Erythroblast (primary cell): ENCODE measurements at regions not wholly inside any gene's neighbourhood (a gene's known extent, or its start where the extent isn't known, plus 50 kb on each side); places are given as distances from the start of the nearest gene placed in this dataset.

Source experiments
- DNase-seq, 2 experiments: peaks; one replicate each; lab custom pipeline; 2025; lab: John Stamatoyannopoulos, UW
- GATA1 ChIP-seq: IDR thresholded peaks from 2 replicates; pipeline ENCODE4 v1.6.1; 2011; ENCODE audit warnings: low read depth, mild to moderate bottlenecking, control low read depth, low read length, moderate library complexity
- POLR2A ChIP-seq: IDR thresholded peaks from 2 replicates; pipeline ENCODE4 v1.6.1; 2011; ENCODE audit warnings: mild to moderate bottlenecking, low read length

DNA sequence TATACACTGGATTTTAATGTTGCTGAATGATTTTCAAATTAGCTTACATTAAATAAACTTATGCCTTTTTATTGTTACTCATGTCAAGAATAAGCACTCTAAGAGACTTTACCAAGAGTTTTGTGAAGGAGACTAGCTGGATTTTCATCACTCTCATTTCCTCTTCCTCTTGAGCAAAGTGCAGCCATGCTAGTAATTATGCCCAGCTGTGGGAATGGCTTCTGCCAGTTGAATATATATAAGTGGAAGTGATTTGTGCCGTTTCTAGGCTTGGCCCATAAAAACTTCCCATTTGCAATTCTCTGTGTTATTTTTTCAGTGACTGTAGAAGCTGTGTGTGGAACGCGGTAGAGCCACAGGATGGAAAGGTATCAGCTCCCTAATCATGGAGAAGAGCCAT lies 255.8 kb downstream of the HDGFL1 start:
- TF ChIP-seq GATA1 (no peak), POLR2A (no peak)

DNA sequence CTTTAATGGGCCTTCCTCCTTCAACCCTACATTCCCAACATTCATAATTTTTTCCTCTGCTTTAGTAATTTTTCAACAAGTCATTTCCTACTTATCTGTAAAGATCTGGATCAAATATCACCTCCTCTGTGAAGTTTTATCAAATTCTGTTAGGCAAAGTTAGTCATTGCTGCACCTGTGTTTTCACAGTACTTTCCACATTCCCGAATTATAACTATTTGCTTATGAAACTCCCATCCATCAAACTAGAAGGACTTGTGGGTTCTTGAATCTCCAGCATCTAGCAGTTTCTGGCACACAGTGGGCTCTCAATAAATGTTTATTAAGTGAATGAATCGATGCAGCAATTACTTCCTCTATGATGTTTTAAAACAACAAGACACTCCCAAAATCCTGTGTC lies 257.6 kb downstream of the HDGFL1 start:
- DNase-seq = no peak
- TF ChIP-seq GATA1 = no peak
- TF ChIP-seq POLR2A = no peak

More for the DNA sequence above, 255.8 kb downstream of the HDGFL1 start:
- no peak for DNase-seq

DNA sequence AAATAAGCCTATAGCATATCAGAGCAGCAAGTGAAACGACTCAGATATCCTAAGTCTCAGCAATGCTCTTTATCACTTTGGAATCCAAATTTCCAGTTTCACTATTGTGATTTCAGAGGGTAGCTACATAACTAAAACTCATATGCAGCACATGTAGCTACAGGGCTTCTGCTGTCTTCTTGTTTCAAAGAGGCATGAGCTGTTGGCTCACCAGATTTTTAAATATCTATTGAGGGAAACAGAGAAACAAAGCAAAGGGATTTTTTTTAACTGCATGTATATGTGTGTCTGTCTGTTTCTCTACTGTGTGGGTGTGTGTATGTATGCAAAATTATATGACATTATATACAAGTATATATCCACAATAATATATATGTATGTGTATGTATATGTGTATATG lies 258.4 kb downstream of the HDGFL1 start:
- no peak for DNase-seq
- TF ChIP-seq GATA1 = no peak
- TF ChIP-seq POLR2A = no peak

DNA sequence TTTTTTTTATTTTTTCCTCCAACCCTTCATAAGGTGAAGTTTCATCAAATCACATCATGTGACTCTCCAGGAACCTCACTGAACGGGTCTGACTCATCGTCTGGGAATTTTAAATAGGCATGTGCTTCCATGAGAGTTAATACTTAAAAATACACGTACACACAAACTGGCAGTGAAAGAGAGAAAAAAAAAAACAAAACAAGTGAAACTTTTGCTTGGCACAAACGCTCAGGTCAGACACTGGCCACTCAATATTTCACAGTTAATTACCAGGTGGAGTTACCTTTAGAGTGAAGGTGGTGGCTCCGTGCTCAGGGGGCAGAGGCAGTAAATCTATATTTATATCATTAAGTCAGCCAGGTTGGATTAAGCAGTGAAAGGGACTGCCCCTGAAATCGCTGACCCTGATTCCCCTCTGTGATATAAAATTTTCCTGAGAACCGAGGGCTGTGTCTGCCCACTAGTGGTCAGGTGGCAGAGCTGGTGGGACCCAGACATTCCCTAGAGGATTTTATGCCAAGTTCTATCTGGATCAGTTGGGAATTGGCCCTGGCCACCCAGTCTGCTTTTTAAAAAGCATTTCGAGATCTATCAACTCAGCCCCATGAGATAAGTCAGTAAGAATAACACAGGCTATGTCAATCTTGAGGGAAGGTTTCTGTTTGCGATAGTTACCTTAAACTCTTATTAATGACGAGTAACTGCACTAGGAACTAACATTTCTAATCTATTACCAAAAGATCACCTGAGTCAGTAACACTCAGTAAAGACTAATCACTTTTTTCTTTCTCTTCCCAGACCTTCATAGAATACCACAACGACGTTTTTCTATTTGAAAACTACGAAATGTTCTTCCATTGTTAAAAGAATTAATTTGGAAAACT lies 259.1 kb downstream of the HDGFL1 start:
- no peak for DNase-seq
- TF ChIP-seq POLR2A (no peak), GATA1 (no peak)

DNA sequence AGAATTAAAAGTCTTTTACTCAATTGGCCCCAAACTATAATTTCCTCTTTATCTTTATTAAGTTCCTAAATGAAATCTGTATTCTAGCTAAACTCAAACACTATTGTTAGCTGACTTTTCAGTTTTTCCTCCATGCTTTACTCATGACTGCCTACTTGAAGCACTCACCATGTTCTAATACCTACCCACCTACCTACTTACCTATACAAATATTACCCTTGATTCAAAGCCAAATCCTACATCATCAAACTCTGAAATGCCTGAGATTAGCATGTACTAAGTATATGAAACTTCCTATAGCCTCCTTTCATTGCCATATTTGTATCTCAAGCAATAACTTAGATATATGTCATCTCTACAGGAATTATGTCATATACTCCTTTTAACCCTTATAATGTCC lies 259.7 kb downstream of the HDGFL1 start:
- no peak for DNase-seq
- TF ChIP-seq POLR2A = no peak
- no peak for TF ChIP-seq GATA1

DNA sequence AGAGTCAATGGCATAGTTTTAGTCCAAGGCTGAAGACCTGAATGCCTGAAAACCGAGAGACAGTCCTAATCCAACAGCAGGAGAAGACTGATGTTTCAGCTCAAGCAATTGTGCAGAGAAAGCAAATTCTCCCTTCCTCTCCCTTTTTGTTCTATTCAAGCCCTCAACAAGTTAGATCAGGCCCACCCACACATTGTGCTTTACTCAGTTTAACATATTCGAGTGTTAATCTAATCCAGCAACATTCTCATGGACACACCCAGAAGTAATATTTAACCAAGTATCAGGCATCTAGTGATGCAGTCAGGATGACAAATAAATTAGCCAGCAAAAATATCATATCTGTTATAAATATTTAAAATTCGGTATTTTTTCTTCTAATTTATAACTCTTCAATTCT lies 261.1 kb downstream of the HDGFL1 start:
- TF ChIP-seq POLR2A (no peak), GATA1 (no peak)
- DNase-seq = no peak

DNA sequence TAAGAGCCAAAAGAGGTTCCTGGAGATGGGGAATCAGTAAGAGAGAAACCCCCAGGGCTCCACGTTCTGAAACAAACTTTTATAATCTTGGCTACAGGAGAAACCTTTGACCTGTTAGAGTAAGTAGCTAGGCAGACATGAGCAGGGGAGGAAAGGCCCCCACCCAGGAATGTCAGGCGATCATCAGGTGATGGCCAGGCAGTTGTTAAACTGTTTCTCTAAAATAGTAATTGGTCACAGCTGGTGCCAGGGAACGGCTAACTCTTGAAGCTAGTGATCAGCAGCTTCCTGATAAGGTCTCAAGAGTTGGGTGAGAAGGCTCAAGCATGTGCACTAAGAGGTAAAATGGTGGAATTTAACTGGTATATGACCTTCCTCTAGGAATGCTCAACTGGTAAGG lies 263.8 kb downstream of the HDGFL1 start:
- TF ChIP-seq POLR2A (no peak), GATA1 (no peak)
- DNase-seq = no peak

DNA sequence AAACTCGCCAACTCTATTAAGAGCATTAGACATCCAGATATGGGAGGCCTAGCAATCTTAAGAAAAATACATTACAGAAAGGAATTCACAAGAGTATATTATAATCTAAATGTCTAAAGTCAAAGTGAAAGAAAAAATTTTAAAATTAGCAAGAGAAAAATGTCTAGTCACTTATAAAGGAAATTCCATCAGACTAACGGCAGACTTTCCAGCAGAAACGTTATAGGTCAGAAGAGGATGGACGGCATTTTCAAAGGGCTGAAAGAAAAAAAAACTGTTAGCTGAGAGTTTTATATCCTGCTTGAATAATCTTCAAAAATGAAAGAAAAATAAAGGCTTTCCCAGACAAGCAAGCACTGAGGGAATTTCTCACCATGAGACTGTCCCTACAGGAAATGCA lies 269.0 kb downstream of the HDGFL1 start:
- TF ChIP-seq POLR2A = no peak
- no peak for TF ChIP-seq GATA1
- no peak for DNase-seq

DNA sequence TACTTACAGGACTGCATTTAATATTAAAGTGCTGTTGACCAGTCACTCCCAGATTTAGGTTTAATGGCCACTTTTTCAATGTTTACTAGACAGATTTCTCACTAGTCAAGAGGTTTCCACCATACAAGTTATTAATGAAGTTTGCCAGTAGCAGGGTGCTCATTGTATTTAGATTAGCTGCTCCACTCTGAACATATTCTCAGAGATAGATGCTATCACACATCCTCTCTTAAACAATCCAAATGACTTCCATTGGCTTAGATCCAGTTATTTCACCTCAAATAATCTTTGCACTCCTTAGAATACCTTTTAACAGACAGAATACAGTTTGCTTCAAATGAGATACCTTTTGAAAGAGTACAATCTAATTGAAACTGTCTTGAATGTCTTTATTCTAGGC lies 276.1 kb downstream of the HDGFL1 start:
- TF ChIP-seq GATA1 (no peak), POLR2A (no peak)

DNA sequence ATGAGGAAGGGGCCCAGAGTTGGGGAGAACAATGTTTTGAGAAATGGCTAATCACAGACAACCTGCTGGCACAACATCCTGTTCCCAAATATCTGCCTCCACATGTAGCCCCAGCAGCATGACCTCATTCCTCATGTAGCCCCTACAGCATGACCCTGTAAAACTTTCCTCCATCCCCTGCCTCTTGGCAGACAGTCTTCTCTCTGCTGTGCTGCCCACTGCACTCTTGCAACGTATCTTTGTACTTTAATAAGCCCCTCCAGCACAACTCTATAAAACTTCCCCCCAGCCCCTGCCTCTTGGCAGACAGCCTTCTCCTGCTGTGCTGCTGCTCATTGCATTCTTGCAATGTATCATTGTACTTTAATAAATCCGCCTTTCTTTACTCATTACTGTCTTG lies 278.8 kb downstream of the HDGFL1 start:
- TF ChIP-seq GATA1 (no peak), POLR2A (no peak)
- DNase-seq = no peak

More for the DNA sequence above, 276.1 kb downstream of the HDGFL1 start:
- DNase-seq = no peak

DNA sequence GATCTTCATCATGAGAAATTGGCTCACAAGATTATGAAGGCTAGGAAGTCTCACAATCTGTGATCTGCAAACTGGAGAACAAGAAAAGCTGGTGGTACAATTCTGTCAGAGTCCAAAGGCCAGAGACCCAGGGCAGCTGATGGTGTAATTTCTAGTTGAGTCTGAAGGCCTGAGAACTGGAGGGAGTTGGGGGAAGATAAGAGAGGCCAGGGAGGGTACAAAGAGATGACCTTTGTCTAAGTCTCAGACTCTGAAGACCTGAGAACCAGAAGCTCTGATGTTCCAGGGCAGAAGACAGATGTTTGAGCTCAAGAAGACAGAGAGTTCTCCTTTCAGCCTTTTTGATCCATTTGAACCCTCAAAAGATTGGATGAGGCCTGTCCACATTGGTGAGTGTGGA lies 280.6 kb downstream of the HDGFL1 start:
- no peak for TF ChIP-seq POLR2A
- TF ChIP-seq GATA1 = no peak
- DNase-seq = no peak

DNA sequence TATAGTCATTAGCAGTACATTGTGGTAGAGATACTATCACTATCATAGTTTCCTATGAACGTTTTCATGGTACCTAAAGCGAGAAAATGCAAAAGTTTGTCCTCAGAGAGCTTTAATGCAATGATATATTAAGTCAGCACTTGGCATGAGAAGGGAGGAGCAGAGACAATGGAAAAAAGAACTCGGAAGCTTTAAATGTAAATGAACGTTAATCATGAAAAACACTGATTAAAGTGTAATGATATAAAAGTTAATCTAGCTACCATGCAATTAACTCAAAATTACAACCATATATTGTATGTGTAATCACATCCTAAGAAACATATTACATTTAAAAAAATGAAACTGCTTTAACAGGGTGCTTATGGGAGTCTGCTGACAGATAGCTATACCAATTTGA lies 282.7 kb downstream of the HDGFL1 start:
- no peak for DNase-seq
- TF ChIP-seq GATA1 (no peak), POLR2A (no peak)

DNA sequence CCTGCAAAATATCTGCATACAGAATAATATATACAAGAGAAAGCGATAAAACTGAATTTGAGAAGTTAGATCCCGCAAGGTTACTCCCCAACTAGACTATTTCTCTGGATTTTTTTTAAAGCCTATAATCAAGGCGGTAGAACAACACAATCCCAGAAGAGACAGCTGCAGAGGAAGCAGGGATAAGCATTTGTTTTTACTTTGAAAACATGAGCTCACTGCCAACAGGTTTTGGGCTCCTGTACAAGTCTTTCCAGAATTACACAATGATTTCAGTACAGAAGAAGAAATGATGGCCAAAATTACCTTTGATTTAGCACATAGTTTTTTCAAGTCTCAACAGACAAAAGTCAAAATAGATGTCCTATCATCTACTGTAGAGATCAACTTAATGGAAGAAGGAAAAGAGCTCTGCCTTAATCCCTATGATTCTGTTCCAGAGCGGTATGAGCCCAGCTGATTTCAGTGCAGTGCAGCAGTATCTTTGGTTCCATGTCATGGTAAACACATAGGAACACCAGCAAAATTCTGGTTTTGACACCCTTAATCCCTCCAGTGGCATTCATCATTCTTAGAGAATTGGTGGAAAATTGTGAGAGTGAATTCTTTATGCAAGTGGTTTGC lies 304.3 kb downstream of the HDGFL1 start:
- DNase-seq = no peak

DNA sequence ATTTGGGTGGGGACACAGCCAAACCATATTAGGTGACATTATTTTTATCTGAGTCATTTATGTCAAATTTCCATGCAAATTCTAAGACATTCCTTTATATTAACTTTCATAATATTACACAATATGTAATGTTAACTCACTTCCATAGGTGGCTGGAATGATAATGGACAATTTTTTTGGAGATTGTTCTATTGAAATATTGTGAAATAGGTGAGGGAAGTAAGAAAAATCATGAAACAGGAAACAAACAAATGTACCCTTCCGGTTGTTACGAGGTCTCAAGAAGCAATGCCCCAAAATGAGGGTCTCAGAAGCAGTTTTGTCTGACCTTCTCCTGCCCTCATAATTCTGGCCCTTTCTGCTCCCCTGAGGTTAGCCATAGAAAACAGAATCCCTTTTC lies 306.5 kb downstream of the HDGFL1 start:
- no peak for DNase-seq
- TF ChIP-seq GATA1 (no peak), POLR2A (no peak)

More for the DNA sequence above, 304.3 kb downstream of the HDGFL1 start:
- TF ChIP-seq POLR2A (no peak), GATA1 (no peak)
